ENCODE measurements at regions not wholly inside any gene's neighbourhood (a gene's known extent, or its start where the extent isn't known, plus 50 kb on each side); places are given as distances from the start of the nearest gene placed in this dataset.

DNA sequence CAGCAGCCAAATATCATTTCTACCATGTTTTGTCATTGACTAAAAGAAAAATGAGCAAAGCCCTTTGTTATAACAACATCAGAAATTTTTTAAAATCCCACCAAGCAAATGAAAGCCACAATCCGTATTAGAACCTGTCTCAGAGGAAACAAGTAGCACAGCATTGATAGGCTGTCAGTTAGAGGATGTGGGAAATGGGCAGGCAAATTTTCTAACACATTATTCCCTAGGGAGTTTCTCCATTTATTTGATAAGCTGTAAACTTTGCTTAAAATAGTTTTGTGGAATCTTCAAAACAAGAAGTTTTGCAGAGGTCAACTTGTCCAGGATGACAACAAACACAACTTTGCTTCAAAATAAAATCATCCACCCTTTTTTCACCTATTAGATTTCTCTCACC lies 53.6 kb upstream of the APC start:
- TF ChIP-seq, protein P1, sequence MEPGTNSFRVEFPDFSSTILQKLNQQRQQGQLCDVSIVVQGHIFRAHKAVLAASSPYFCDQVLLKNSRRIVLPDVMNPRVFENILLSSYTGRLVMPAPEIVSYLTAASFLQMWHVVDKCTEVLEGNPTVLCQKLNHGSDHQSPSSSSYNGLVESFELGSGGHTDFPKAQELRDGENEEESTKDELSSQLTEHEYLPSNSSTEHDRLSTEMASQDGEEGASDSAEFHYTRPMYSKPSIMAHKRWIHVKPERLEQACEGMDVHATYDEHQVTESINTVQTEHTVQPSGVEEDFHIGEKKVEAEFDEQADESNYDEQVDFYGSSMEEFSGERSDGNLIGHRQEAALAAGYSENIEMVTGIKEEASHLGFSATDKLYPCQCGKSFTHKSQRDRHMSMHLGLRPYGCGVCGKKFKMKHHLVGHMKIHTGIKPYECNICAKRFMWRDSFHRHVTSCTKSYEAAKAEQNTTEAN (CRISPR knock-in tag; IDR thresholded peaks at IDR 0.05), result no peak
- TF ChIP-seq, protein P2, sequence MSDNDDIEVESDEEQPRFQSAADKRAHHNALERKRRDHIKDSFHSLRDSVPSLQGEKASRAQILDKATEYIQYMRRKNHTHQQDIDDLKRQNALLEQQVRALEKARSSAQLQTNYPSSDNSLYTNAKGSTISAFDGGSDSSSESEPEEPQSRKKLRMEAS (CRISPR knock-in tag; IDR thresholded peaks at IDR 0.05), result no peak
- TF ChIP-seq, protein P3, sequence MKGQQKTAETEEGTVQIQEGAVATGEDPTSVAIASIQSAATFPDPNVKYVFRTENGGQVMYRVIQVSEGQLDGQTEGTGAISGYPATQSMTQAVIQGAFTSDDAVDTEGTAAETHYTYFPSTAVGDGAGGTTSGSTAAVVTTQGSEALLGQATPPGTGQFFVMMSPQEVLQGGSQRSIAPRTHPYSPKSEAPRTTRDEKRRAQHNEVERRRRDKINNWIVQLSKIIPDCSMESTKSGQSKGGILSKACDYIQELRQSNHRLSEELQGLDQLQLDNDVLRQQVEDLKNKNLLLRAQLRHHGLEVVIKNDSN (CRISPR knock-in tag; IDR thresholded peaks at IDR 0.05), result no peak
- TF ChIP-seq, protein P4, sequence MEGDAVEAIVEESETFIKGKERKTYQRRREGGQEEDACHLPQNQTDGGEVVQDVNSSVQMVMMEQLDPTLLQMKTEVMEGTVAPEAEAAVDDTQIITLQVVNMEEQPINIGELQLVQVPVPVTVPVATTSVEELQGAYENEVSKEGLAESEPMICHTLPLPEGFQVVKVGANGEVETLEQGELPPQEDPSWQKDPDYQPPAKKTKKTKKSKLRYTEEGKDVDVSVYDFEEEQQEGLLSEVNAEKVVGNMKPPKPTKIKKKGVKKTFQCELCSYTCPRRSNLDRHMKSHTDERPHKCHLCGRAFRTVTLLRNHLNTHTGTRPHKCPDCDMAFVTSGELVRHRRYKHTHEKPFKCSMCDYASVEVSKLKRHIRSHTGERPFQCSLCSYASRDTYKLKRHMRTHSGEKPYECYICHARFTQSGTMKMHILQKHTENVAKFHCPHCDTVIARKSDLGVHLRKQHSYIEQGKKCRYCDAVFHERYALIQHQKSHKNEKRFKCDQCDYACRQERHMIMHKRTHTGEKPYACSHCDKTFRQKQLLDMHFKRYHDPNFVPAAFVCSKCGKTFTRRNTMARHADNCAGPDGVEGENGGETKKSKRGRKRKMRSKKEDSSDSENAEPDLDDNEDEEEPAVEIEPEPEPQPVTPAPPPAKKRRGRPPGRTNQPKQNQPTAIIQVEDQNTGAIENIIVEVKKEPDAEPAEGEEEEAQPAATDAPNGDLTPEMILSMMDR (IDR thresholded peaks at IDR 0.05), result no peak
- TF ChIP-seq KAT7 (CRISPR knock-in tag; IDR thresholded peaks at IDR 0.05; ENCODE audit: borderline replicate concordance), result no peak
- TF ChIP-seq, protein P5, sequence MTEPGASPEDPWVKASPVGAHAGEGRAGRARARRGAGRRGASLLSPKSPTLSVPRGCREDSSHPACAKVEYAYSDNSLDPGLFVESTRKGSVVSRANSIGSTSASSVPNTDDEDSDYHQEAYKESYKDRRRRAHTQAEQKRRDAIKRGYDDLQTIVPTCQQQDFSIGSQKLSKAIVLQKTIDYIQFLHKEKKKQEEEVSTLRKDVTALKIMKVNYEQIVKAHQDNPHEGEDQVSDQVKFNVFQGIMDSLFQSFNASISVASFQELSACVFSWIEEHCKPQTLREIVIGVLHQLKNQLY (CRISPR knock-in tag; IDR thresholded peaks at IDR 0.05), result no peak
- no peak for TF ChIP-seq SP1 (CRISPR knock-in tag; conservative IDR thresholded peaks at IDR 0.05)
- no peak for TF ChIP-seq ZNF423 (CRISPR knock-in tag; IDR thresholded peaks at IDR 0.05)

Data from WTC11 (cell line).